GM23338 (cell line): ENCODE measurements at regions not wholly inside any gene's neighbourhood (a gene's known extent, or its start where the extent isn't known, plus 50 kb on each side); places are given as distances from the start of the nearest gene placed in this dataset.

ENCODE experiments used
- CREB1 ChIP-seq: fragments of 250-450 bp; sonication (Bioruptor Pico); IDR thresholded peaks from 2 replicates; pipeline ENCODE4 v1.5.0; 2020; ENCODE audit warnings: low read depth, mild to moderate bottlenecking, moderate library complexity
- CTCF ChIP-seq, 2 experiments: fragments of 200-600 bp in 1 of 2; sonication (generic) in 1 of 2; conservative IDR thresholded peaks; 2 replicates each; pipeline versions ENCODE4 v1.5.1 to v1.6.1; 2016 to 2017; ENCODE audit warnings: antibody characterized with exemption in 2 of 2, low read depth in 2 of 2, mild to moderate bottlenecking in 2 of 2, moderate library complexity in 1 of 2
- EZH2 ChIP-seq: fragments of 200-600 bp; sonication (generic); IDR thresholded peaks from one replicate; pipeline ENCODE4 v1.8.0; 2017; ENCODE audit warnings: antibody characterized with exemption, mild to moderate bottlenecking, low read depth; ENCODE audit not compliant: unreplicated experiment
- EZH2phosphoT487 ChIP-seq: fragments of 200-600 bp; sonication (generic); IDR thresholded peaks from one replicate; pipeline ENCODE4 v1.8.1; 2018; ENCODE audit warnings: antibody characterized with exemption; ENCODE audit not compliant: unreplicated experiment
- JUNB ChIP-seq: IDR thresholded peaks from one replicate; pipeline ENCODE4 v1.6.1; 2016; ENCODE audit warnings: antibody characterized with exemption; ENCODE audit not compliant: unreplicated experiment
- POLR2AphosphoS5 ChIP-seq: IDR thresholded peaks from 2 replicates; pipeline ENCODE4 v1.6.1; 2016; ENCODE audit warnings: antibody characterized with exemption, low read depth
- REST ChIP-seq: IDR thresholded peaks from one replicate; pipeline ENCODE4 v1.6.1; 2018; ENCODE audit warnings: antibody characterized with exemption; ENCODE audit not compliant: unreplicated experiment
- ZNF114 ChIP-seq: fragments of 250-450 bp; sonication (Bioruptor Pico); IDR thresholded peaks from 2 replicates; pipeline ENCODE4 v1.5.0; 2020; ENCODE audit warnings: mild to moderate bottlenecking, moderate library complexity
- ZNF462 ChIP-seq: fragments of 250-450 bp; sonication (Bioruptor Pico); IDR thresholded peaks from 2 replicates; pipeline ENCODE4 v1.5.0; 2020; ENCODE audit warnings: mild to moderate bottlenecking, moderate library complexity

GRCh38 chr3:107977221-107978130 is 113.4 kb downstream of the CD47 start:
- TF ChIP-seq EZH2, result no peak
- TF ChIP-seq CTCF (conservative IDR thresholded peaks at IDR 0.05; ENCODE audit: low read depth in 2 of 2), result no peak
- no peak for TF ChIP-seq REST
- no peak for TF ChIP-seq POLR2AphosphoS5
- TF ChIP-seq EZH2phosphoT487, result no peak
- no peak for TF ChIP-seq CREB1 (CRISPR knock-in tag)
- TF ChIP-seq JUNB, result no peak
- no peak for TF ChIP-seq ZNF462 (CRISPR knock-in tag)
- no peak for TF ChIP-seq ZNF114 (CRISPR knock-in tag)
